K562 (cell line): ENCODE measurements at regions not wholly inside any gene's neighbourhood (a gene's known extent, or its start where the extent isn't known, plus 50 kb on each side); places are given as distances from the start of the nearest gene placed in this dataset.

Experiments used
- EP400 ChIP-seq: fragments of 450-650 bp; IDR thresholded peaks from 2 replicates; pipeline ENCODE4 v1.6.1; 2017; ENCODE audit warnings: antibody characterized with exemption, mild to moderate bottlenecking, moderate library complexity
- FOSL1 ChIP-seq: fragments of 200-800 bp; sonication (Bioruptor generic); conservative IDR thresholded peaks from 2 replicates; pipeline ENCODE4 v1.6.1; 2016; ENCODE audit warnings: missing genetic modification characterization, missing compliant biosample characterization
- HCFC1 ChIP-seq: IDR thresholded peaks from 2 replicates; pipeline ENCODE4 v1.6.1; 2012; ENCODE audit warnings: low read depth, low read length, improper control_type of control experiment
- HDAC1 ChIP-seq, 2 experiments: fragments of 450-650 bp; IDR thresholded peaks; 2 replicates each; pipeline ENCODE4 v1.6.1; 2016 to 2017; ENCODE audit warnings: inconsistent platforms in 1 of 2, mild to moderate bottlenecking in 1 of 2, moderate library complexity in 1 of 2
- HNRNPH1 ChIP-seq: fragments of 200-400 bp; formaldehyde crosslinking; optimal IDR thresholded peaks from 2 replicates; pipeline ENCODE3; 2017; ENCODE audit warnings: low read depth, mild to moderate bottlenecking, low read length, moderate library complexity
- MAFK ChIP-seq: IDR thresholded peaks from 2 replicates; pipeline ENCODE4 v1.6.1; 2011; ENCODE audit warnings: low read length, improper control_type of control experiment
- NBN ChIP-seq: fragments of 450-650 bp; IDR thresholded peaks from 2 replicates; pipeline ENCODE4 v1.6.1; 2016; ENCODE audit warnings: low read depth, mild to moderate bottlenecking
- PHF8 ChIP-seq: fragments of 200-600 bp; sonication (generic); IDR thresholded peaks from 2 replicates; pipeline ENCODE4 v1.6.1; 2012; ENCODE audit warnings: mixed run types, mild to moderate bottlenecking, inconsistent platforms, low read length, moderate library complexity, borderline replicate concordance
- SNRNP70 ChIP-seq: fragments of 200-400 bp; formaldehyde crosslinking; optimal IDR thresholded peaks from 2 replicates; pipeline ENCODE3; 2017; ENCODE audit warnings: low read depth, low read length
- STAT5A ChIP-seq: IDR thresholded peaks from 2 replicates; pipeline ENCODE4 v1.6.1; 2012; ENCODE audit warnings: low read length, inconsistent platforms, borderline replicate concordance
- TEAD4 ChIP-seq, 2 experiments: sonication (generic) in 1 of 2; formaldehyde crosslinking in 1 of 2; IDR thresholded peaks; 2 replicates each; pipeline versions ENCODE4 v1.6.1 to v1.8.0; 2012 to 2022; ENCODE audit warnings: borderline replicate concordance in 1 of 2, inconsistent platforms in 1 of 2, low read length in 1 of 2, mild to moderate bottlenecking in 1 of 2, missing genetic modification reagents in 1 of 2
- ZBTB8A ChIP-seq: fragments of 450-650 bp; IDR thresholded peaks from 2 replicates; pipeline ENCODE4 v1.6.1; 2018; ENCODE audit warnings: mild to moderate bottlenecking, moderate library complexity; ENCODE audit not compliant: partially characterized antibody
- ZC3H4 ChIP-seq: sonication (generic); formaldehyde crosslinking; IDR thresholded peaks from 2 replicates; pipeline ENCODE4 v1.9.0; 2021; ENCODE audit warnings: missing genetic modification reagents, borderline replicate concordance
- ZNF121 ChIP-seq: sonication (generic); formaldehyde crosslinking; conservative IDR thresholded peaks from 2 replicates; pipeline ENCODE4 v1.8.0; 2022; ENCODE audit warnings: missing genetic modification reagents
- ZNF146 ChIP-seq: IDR thresholded peaks from one replicate; pipeline ENCODE4 v1.6.1; 2018; ENCODE audit warnings: missing compliant biosample characterization; ENCODE audit not compliant: unreplicated experiment
- ZNF174 ChIP-seq: fragments of 250-450 bp; sonication (Bioruptor Pico); IDR thresholded peaks from 2 replicates; pipeline ENCODE4 v1.4.0; 2020; ENCODE audit warnings: mild to moderate bottlenecking
- ZNF175 ChIP-seq: fragments of 200-800 bp; sonication (Bioruptor generic); IDR thresholded peaks from 2 replicates; pipeline ENCODE4 v1.6.1; 2016; ENCODE audit warnings: low read depth, mild to moderate bottlenecking, missing genetic modification characterization, missing compliant biosample characterization
- ZNF311 ChIP-seq: fragments of 250-450 bp; sonication (Bioruptor Pico); IDR thresholded peaks from 2 replicates; pipeline ENCODE4 v1.4.0; 2020; ENCODE audit warnings: mild to moderate bottlenecking, moderate library complexity
- ZNF324 ChIP-seq: fragments of 250-450 bp; sonication (Bioruptor Pico); IDR thresholded peaks from 2 replicates; pipeline ENCODE4 v1.4.0; 2020; ENCODE audit warnings: mild to moderate bottlenecking
- ZNF79 ChIP-seq: fragments of 250-450 bp; sonication (Bioruptor Pico); IDR thresholded peaks from 2 replicates; pipeline ENCODE4 v1.4.0; 2020; ENCODE audit warnings: low read depth, mild to moderate bottlenecking, moderate library complexity
- TF ChIP-seq, protein P1 (sequence below), 2 experiments: IDR thresholded peaks in 1 of 2; conservative IDR thresholded peaks in 1 of 2; 2 replicates each; pipeline ENCODE4 v1.6.1; 2016; ENCODE audit warnings: low read depth in 2 of 2, mild to moderate bottlenecking in 1 of 2, missing compliant biosample characterization in 1 of 2, missing genetic modification characterization in 1 of 2, moderate library complexity in 1 of 2
- TF ChIP-seq, protein P2 (sequence below): fragments of 450-650 bp; IDR thresholded peaks from 2 replicates; pipeline ENCODE4 v1.6.1; 2018; ENCODE audit warnings: mild to moderate bottlenecking, low read depth; ENCODE audit not compliant: partially characterized antibody
- TF ChIP-seq, protein P3 (sequence below): IDR thresholded peaks from 2 replicates; pipeline ENCODE4 v1.6.1; 2014; ENCODE audit warnings: antibody characterized with exemption

DNA sequence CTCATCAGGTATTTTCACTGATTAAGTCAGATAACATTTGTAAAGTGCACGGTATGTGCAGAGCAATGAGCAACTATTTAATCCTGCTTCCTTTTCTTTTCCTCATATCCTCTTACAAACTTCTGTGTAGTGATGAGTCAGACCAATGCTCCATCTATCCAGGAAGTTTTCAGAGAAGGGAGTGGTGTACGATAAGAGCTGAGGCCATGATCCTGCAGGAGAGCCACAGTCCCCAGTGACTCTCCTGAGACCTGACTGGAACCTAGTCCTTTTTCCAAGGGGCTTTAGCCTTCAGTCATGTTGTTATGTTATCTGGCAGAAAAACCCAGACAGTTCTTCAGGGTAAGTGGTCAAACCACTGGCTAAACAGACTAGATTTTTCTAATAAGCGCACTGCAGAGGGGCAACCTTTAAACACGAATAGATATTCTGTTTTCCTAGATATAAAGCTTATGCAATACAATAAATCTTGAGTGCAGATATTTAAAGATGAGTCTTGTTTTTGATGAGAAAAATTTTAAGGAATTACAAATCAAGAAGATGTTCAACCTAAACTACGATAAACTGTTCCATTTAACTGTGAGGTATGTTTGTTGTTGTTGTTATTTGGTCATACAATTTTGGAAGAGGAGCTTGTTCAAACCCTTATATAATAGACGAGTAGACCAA lies 110.5 kb upstream of the RAP2B start (continued):
- TF ChIP-seq, protein P1, sequence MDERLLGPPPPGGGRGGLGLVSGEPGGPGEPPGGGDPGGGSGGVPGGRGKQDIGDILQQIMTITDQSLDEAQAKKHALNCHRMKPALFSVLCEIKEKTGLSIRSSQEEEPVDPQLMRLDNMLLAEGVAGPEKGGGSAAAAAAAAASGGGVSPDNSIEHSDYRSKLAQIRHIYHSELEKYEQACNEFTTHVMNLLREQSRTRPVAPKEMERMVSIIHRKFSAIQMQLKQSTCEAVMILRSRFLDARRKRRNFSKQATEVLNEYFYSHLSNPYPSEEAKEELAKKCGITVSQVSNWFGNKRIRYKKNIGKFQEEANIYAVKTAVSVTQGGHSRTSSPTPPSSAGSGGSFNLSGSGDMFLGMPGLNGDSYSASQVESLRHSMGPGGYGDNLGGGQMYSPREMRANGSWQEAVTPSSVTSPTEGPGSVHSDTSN (CRISPR knock-in tag; IDR thresholded peaks at IDR 0.05; ENCODE audit: low read depth) = no peak
- TF ChIP-seq, protein P1 (tag; conservative IDR thresholded peaks at IDR 0.05; ENCODE audit: low read depth) = peak; percentile 3; the same call in 1 of the 2 replicates
- TF ChIP-seq ZNF324 (CRISPR knock-in tag) = no peak
- TF ChIP-seq SNRNP70 = no peak
- TF ChIP-seq HCFC1 = no peak
- TF ChIP-seq ZBTB8A = no peak
- peak; percentile 30; the same call in 1 of the 2 replicates for TF ChIP-seq PHF8
- TF ChIP-seq ZNF311 (CRISPR knock-in tag) = no peak
- TF ChIP-seq ZNF79 (CRISPR knock-in tag) = no peak
- no peak for TF ChIP-seq HNRNPH1
- no peak for TF ChIP-seq STAT5A
- no peak for TF ChIP-seq ZNF146 (CRISPR knock-in tag)
- TF ChIP-seq ZC3H4 (CRISPR knock-in tag) = no peak
- peak in 1 of 2 experiments; percentile 66; a peak in 2 of 4 replicates for TF ChIP-seq HDAC1 (IDR thresholded peaks at IDR 0.05)
- peak; percentile 36; the same call in 1 of the 2 replicates for TF ChIP-seq EP400
- 0 out of 2 replicates have a peak, but pooled peaks have one; percentile 15 for TF ChIP-seq NBN
- TF ChIP-seq, protein P2, sequence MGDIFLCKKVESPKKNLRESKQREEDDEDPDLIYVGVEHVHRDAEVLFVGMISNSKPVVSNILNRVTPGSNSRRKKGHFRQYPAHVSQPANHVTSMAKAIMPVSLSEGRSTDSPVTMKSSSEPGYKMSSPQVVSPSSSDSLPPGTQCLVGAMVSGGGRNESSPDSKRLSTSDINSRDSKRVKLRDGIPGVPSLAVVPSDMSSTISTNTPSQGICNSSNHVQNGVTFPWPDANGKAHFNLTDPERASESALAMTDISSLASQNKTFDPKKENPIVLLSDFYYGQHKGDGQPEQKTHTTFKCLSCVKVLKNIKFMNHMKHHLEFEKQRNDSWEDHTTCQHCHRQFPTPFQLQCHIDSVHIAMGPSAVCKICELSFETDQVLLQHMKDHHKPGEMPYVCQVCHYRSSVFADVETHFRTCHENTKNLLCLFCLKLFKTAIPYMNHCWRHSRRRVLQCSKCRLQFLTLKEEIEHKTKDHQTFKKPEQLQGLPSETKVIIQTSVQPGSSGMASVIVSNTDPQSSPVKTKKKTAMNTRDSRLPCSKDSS = no peak
- TF ChIP-seq ZNF175 (CRISPR knock-in tag) = 0 out of 2 replicates have a peak, but pooled peaks have one; percentile 67
- TF ChIP-seq MAFK = peak; percentile 40; the same call in 1 of the 2 replicates
- TF ChIP-seq FOSL1 (tag) = peak; percentile 93
- no peak for TF ChIP-seq ZNF121 (CRISPR knock-in tag)
- peak; percentile 54; the same call in 1 of the 2 replicates for TF ChIP-seq TEAD4 (IDR thresholded peaks at IDR 0.05; ENCODE audit: low read length)
- no peak for TF ChIP-seq TEAD4 (CRISPR knock-in tag; IDR thresholded peaks at IDR 0.05; ENCODE audit: borderline replicate concordance)
- no peak for TF ChIP-seq ZNF174 (CRISPR knock-in tag)
- TF ChIP-seq, protein P3, sequence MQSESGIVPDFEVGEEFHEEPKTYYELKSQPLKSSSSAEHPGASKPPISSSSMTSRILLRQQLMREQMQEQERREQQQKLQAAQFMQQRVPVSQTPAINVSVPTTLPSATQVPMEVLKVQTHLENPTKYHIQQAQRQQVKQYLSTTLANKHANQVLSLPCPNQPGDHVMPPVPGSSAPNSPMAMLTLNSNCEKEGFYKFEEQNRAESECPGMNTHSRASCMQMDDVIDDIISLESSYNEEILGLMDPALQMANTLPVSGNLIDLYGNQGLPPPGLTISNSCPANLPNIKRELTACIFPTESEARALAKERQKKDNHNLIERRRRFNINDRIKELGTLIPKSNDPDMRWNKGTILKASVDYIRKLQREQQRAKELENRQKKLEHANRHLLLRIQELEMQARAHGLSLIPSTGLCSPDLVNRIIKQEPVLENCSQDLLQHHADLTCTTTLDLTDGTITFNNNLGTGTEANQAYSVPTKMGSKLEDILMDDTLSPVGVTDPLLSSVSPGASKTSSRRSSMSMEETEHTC = no peak
